Hematopoietic multipotent progenitor cell treated with erythropoietin and hydrocortisone succinate and interleukin-3 and kit ligand, for 8 days (in vitro differentiated cells): ENCODE measurements at regions not wholly inside any gene's neighbourhood (a gene's known extent, or its start where the extent isn't known, plus 50 kb on each side); places are given as distances from the start of the nearest gene placed in this dataset.

ENCODE experiments used
- DNase-seq: peaks from one replicate; pipeline ENCODE4 v3.0.0-alpha.2; 2015

DNA sequence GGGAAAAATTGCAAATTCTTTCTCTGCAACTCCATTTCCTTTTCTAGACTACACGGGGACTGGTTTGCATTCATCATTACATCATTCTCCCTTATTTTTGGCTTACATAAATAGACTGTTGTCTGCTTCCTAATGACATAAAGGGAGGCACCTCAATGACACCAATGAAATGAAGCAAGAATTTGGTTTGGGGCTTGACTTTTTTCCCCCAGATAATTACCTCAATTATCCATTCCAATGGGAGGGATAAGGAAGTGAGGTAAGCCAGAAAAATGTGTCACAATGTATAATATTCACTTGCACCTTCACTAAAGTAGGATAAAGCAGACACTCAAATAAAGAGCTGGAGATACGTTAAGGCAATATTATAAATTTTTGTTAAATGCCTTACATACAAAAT lies 240.6 kb upstream of the GRIP1 start:
- no peak for DNase-seq

DNA sequence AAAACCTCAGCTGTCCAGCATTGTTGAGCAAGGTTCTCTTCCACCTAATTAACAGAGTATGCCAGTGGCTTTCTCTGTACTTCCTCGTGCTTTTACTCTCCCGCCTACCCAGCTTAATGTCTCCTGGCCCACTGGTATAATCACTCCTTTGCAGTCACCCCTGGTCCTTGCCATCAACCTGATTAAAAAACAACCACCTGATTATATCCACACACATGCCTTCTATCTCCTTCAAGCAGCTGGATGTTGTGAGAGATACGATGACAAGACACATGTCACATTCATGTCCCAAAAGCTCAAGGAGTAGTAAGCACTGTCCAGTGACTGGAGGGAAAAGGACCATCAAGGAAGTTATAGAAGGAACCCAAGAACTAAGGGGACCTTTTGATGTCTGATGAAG lies 241.3 kb upstream of the GRIP1 start:
- peak; percentile 65 for DNase-seq

DNA sequence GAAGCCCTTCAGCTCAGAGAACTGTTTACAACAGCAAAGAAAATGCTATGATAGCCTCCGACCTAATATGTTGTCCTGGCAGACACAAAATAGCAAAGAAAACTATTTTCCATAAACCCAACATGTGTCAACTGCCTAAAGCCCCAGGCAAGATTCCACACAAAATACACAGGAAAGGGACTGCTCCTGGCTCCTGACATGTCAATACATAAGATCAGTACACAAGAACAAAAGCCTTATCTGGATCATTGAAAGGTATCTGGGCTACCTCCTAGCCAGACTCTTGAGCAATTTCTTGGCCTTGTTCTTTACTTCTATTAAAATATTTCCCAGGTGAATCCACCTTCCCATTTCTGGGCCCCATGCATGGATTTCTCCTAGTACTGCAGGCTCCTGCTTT lies 242.3 kb upstream of the GRIP1 start:
- no peak for DNase-seq

DNA sequence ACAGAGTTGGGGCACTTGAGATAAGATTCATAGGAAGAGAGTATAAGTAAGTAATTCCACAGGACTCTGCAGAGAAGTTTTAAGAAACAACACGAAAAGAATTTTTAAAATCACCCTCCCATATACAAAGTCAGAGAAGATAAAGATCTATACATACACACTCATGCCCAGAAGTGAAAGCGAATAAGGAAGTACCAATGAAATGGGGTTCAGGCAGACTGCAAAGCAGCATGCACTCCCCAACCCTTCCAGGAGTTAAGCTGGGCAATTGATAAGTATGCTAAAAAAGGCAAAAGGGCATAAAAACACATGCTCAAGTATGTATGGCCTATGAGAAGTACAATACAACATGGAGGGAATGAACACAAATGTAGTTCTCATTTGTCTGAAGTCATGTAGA lies 246.2 kb upstream of the GRIP1 start:
- DNase-seq: peak; percentile 19

DNA sequence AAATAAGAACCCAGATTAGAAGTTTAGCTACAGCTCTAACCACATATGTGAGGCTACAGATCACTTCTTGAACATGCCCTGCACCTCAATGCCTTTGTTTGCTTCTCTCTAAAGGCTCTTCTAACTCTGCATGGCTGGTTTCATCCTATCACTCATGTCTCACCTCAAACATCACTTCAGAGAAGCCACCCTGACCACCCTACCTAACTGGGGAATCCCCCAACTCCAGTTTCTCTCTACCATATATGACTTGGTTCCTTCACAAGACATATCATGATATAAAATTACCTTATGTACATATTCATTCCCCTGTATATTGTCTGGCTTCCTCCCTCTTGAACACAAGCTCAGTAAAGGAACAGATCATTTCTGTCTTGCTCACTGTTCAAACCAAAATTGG lies 250.2 kb upstream of the GRIP1 start:
- DNase-seq: no peak

DNA sequence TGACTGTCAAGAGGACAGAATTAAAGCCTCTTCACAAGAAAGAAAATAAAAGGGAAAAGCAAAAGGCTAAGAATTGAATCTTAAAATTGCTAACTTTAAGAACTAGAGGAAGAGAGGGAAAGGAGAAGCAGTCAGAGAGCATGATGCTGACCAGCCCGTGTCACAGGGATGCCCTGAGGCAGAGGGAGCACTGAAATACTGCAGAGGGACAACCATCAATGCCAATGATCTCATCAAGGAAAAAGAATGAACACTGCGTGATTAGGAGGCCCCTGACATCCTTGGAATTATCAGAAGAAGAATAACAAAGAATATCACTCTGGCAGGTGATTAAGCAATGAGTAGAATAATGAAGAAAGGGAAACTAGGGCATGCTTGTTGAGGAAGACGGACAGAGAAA lies 252.2 kb upstream of the GRIP1 start:
- DNase-seq: no peak

DNA sequence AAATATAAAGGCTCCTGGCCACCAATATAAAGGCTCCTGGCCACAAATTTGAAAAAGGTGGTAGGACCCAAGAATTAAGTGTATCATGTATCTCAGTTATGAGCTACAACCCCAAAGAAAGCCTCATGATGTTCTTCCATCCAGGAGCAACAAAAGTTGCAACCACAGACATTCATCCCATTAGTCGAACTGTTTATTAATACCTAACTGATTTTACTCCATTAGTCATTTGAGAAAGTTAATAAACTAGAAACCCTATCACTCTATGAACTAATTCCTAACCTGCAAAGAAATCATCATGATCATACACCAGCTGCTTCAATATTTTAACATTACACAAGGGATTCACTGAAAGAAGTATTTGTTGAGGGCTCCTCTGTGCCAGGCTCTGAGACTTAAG lies 253.2 kb upstream of the GRIP1 start:
- no peak for DNase-seq

DNA sequence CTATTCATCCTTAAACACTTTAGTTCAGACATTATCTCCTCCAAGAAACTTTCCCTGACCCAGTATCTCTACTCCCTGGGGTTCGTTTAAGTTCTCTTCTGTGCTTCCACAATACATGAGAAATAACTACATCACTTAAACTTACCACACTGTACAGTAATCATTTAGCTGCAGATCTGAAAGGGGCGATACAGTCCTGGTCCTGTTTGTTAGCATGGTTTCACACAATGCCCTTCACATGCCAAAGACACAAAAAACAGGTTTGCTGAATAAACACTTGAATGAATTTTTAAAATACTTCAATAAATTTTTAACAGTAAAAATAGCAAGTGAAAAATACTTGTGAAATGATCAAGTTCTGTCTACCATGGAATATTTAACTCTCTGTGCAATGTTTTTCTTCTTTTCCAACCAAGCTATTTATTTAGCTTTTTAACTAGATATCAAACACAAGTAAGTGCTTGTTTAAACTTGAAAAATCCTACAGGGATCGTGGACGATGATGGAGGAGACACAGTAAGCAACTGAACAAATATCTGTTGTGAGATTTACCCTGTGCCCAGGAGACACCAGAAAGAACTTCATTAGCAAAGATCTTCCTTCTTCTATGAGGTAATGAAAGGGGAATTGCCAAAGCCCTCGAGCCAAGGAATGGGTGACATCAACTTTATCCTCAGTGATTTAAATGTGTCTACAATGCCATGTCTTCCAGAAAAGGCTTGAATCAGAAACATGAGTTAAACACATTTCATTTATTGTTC lies 255.6 kb upstream of the GRIP1 start:
- DNase-seq: no peak

DNA sequence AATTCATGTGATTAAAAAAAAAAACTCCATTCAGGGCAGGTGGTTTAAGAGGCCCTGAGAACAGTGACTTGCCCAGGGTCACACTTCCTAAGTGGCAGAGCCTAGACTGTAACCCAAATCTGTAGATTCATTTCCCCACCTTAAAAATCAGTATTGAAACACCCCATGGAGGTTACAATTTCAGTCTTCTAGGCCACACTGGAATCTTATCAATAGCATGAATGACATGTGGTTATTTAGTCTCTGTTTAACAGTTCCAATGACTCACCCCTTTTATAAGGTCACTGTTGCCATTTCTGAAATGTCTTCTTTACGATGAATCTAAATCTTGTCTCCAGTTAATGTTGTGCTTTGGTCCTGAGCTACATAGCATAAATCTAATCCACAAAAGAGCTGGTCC lies 262.3 kb upstream of the GRIP1 start:
- no peak for DNase-seq

DNA sequence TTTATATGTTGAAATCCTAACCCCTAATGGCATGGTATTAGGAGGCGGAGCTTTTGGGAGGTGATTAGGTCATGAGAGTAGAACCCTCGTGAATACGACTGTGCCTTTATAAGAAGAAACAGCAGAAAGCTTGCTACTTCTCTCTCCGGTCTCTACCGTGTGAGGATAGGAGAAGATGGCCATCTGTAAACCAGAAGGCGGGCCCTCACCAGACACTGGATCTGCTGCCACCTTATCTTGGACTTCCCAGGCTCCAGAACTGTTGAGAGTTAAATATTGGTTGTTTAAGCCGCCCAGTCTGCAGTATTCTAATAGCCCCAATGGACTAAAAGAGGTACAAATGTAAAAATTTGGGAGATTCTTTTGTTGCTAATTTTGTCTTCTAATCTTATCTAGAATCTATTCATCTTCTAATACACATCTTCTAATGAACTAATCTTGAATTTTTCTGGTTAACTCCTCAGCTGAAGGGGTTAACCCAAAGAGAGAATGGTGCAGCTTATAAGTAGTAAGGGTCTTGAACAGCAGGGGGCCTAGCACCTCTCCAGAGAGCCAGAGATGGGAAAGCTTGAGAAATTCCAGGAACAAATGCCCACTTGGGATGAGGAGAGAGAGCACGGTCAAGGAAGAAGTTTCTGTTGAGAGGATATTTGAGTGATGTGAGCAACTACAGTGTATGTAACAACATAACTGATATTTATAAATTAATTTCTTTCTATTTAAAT lies 264.0 kb upstream of the GRIP1 start:
- no peak for DNase-seq

DNA sequence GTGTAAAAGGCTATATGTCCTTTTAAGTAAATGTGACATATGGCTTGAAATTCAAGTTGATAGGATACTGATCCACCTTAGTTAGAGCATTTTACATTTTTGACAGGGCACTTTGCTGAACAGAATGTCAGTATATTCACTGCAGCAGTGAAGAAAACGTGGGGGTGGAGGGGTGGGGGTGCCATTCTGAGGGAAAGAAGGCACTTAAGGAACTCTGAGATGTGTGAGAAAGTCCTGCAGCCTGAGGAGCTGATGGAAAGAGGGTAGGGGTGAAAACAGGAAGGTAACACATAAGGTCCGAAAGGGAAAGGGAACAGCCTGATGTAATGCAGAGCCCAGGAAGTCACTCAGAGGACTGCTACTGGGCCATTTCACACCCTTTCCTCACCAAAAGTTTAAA lies 265.5 kb upstream of the GRIP1 start:
- DNase-seq: no peak

DNA sequence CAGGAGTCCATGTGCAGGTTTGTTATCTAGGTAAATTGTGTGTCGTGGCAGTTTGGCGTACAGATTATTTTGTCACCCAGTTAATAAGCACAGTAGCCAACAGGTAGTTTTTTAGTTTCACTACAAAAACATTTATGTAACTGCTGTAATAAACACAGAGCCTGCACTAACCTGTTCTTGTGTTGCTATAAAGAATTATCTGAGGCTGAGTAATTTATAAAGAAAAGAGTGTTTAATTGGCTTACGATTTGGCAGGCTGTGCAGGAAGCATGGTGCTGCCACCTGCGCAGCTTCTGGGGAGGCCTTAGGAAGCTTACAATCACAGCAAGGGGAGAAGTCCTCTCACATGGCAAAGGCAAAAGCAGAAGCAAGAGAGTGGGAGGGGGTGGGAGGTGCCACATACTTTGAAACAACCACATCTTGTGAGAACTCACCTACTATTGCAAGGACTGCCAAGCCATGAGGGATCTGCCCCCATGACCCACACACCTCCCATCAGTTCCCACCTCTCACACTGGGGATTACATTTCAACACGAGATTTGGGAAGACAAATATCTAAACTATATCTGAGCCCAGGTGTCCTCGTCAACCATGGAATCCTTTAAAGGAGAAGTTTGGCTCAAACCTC lies 266.4 kb upstream of the GRIP1 start:
- DNase-seq: no peak

DNA sequence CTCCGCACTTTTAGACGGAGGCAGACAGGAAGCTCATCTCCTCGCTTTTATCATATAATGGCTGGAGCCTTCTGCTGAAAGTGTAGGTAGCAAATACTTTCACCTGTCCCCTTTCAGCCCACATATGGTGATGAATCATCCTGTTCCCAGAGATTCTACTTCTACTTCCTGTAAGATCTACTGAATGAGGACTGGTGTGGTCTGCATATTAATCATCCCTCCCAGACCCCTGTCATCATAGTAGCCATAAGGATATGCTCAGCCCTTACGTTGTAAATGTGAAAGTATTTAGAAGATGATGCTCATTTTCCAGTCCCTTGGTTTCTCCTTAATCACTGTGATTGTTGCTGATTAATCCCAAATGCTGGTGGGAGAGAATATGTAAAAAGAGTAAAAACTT lies 268.2 kb upstream of the GRIP1 start:
- DNase-seq: no peak

DNA sequence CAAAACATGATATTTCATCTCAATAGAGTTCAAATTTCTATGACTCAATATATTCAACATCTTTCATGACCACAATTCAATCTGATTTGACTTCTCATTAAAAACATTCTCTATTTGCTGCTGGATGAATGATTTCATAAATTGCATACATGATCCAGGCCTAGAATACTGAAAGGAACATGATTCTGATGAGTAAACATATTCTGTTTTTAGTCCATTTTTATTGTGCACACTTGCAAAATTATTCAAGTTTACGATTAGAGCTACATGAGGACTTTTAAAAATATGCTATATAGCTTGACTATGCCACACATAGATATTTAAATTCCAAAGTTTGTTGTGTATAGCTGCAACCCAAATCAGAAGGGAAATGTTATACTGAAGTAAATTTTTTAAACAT lies 273.8 kb upstream of the GRIP1 start:
- no peak for DNase-seq

DNA sequence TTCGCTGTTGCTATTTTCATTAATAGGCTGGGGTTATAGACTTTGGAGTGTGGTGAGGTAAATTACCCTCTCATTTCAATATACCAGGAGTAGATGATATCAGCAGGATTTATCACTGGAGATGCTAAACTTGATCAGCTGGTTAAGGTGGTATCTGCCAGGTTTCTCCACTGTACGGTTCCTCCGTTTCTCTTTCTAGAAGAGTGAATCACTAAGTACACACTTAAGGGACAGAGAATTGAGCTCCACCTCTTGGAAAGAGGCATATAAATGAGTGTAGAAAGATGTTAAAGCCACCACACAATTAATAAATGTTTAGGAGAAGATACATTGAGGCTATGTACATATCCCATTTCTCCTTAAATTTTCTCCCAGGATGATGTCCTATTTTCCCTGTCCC lies 277.4 kb upstream of the GRIP1 start:
- no peak for DNase-seq

DNA sequence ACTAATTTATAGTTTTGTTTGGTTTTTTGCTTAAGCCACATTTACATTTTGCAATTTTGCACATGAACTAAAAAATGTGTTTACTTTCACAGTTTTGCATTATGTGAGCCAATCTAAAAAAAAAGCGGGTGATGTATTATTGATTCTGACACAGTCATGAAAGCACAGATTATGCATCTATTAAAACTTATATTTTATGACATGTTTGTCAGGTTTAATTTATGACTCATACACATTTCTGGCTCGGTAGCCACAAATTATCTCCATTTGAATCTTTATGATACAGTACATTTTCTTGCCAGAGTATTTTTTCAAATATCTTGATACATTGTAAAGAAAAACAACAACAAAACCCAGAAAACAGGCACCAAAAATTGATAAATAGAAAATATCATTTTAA lies 280.4 kb upstream of the GRIP1 start:
- no peak for DNase-seq

DNA sequence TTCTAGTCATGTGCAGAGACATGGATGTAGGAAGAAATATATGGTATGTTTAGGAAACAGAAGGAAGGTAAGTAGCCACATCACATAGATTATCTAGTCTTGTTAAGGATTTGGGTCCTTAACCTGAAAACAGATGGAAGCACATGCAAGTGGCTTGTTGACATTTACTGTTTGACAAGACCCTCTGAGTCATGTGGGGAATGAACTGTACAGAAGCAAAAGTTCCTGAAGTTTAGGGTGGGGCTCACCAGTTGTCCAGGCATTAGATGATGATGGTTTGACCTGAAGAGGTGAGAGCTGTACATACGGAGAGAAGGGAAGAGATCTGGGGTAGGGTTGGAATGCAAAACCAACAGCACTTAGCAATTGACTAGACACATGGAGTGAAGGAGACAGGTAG lies 281.1 kb upstream of the GRIP1 start:
- no peak for DNase-seq

DNA sequence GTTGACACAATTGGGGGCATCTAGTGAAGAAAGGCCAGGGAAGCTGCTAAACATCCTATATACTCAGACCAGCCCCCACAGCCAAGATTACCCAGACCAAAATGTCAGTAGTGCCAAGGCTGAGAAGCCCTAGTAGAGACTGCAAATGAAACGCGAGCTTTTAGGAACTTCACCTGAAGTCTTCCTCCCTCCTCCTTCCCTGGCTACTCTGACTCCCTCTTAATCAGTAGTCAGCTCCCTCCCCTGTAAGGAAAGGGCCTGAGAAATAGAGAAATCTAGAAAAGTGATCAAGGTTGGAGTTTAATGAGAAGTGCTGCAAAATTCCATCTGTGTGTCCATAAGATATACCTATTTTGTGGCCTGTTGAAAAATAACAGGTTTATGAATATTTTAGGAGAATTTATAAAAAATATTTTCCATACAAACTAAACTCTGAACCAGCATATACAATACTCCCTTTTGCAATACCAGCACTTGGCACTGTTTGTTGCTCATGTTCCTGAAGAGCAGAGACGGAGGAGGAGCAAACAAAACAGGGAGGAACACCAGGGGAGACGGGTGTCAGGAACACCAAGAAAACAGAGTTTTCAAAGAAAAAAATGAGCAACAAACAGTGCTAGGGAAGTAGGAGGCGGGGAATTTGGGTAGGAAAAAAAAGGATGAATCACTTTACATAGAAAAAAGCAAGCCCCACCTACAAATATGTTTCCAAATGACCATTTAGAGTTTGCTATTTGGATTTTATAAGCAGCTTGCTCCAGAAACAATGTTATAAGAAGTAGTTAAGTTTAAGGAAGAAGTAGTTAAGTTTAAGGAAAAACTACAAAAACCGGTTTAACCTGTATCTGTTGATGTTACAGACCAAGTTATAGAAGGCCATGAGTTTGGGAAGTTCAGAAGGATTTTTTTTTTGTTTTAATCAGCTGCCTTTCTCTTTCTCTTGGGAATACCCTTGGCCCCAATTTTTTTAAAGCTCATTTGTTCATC lies 282.1 kb upstream of the GRIP1 start:
- no peak for DNase-seq

DNA sequence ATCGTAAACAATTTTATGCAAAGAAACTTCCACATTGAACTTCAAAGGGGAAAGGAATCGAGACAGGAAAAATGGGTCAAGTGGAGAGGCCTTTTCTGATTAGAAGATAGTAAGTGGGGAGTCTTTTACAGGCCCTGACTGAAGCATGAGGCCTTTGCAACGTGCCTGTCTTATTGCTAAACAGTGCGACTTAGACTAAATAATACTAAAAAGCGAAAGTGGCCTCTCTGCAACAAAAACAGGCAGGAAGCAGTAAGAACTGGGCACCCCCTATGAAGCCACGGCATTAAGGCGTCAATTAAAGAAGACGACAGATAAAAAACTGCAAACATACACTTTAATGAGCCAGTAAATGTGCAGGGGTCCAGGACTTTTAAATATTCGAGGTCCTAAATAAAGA lies 283.4 kb upstream of the GRIP1 start:
- DNase-seq: no peak

DNA sequence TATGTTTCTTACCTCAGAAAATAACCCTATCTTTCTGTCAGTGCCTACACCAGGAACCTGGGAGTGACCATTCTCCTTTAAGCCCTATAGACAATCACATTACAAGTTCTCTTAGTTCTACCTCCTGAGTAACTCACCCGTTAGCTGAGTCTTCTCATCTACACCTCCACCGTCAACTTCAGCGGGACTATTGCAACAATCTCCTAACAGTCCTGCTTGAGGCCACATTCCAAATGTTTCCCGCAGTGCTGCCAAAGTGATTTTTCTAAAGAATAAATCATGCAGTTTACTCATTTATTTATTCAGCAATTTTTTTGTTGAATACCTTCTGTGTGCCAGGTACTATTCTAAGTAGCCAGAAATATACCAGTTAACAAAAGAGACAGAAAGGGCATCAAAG lies 285.0 kb upstream of the GRIP1 start:
- no peak for DNase-seq

DNA sequence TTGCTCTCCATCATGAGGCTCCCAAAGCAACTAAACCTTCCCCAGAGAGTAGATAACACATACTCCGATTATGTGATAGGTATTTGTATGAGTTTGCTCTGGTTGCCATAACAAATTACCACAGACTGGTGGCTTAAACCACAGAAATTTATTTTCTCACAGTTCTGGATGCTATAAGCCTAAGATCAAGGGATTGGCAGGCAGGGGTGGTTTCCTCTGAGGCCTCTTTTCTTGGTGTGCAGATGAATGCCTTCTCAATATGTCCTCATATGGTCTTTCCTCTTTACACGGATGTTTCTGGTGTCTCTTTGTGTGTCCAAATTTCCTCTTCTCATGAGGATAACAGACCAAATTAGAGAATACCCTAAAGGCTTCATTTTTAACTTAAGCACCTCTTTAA lies 285.8 kb upstream of the GRIP1 start:
- DNase-seq: no peak

DNA sequence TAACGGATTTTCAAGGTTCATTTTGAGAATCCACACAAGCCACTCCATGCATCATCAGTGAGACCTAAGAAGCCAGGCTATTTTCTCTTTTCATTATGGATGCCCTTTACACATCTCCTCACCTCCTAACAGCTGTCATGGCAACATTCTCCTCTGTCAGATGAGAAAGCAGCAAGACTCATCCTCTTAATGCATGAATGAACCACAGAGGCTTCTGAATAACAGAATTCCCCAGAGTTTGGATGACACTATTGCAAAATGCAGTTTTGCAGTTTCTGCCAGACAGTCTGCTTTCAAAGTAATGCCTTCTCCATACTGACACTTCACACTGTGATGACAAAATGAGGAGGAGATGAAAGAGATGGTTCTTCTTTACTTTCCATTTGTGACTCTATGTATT lies 286.7 kb upstream of the GRIP1 start:
- DNase-seq: no peak

DNA sequence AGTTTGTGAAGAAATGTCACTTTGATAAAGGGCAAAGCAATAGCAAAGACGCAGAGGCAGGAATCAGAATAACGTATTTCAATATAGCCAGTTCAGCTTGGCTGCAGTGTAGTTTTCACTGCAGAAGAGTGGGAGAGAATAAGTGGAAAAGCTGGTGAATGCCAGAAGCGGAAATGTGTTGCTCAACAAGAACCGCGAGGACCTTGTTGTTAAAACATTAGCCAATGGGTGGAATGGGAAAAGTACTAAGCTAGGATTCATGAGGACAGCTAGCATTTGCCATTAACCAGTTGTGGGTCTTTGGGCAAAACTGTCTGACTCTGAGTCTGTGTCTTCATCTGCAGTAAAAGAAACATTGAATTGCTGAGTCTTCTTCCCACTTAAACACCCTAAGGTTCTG lies 292.9 kb upstream of the GRIP1 start:
- DNase-seq: no peak
